Ramos (cell line): ENCODE measurements at regions not wholly inside any gene's neighbourhood (a gene's known extent, or its start where the extent isn't known, plus 50 kb on each side); places are given as distances from the start of the nearest gene placed in this dataset.
"Not testable (repeated sequence)": the region's sequence is repeated elsewhere in the genome, so short reads cannot be mapped to it uniquely, and the experiment has no call there.

ENCODE experiments used
- in situ Hi-C: fragments of 300-500 bp; cut with MboI; formaldehyde crosslinking; loops from one replicate; pipeline ENCODE4 v1.14.3; 2022; ENCODE audit warnings: low sequenced_read_pairs; ENCODE audit not compliant: unreplicated experiment

- in situ Hi-C loops, result no loop called here
Observed at GRCh38 chr5:89710006-89710405, 699.5 kb downstream of the CETN3 start.

GRCh38 chr5:89707891-89708290 lies 701.7 kb downstream of the CETN3 start:
- in situ Hi-C loops, result no loop called here

GRCh38 chr5:89706731-89707130 lies 702.8 kb downstream of the CETN3 start:
- in situ Hi-C loops, result no loop called here

GRCh38 chr5:89703817-89704216 lies 705.7 kb downstream of the CETN3 start:
- in situ Hi-C loops, result no loop called here

GRCh38 chr5:89698028-89698427 lies 711.5 kb downstream of the CETN3 start:
- in situ Hi-C loops, result no loop called here

- in situ Hi-C loops, result no loop called here
Observed at GRCh38 chr5:89697581-89697980, 712.0 kb downstream of the CETN3 start.

- in situ Hi-C loops, result no loop called here
Observed at GRCh38 chr5:89695371-89695770, 714.2 kb downstream of the CETN3 start.

- in situ Hi-C loops, result no loop called here
Observed at GRCh38 chr5:89694026-89694550, 715.5 kb downstream of the CETN3 start.

- in situ Hi-C loops, result no loop called here
Observed at GRCh38 chr5:89690331-89690730, 719.2 kb downstream of the CETN3 start.

- in situ Hi-C loops, result no loop called here
Observed at GRCh38 chr5:89686081-89686765, 723.3 kb downstream of the CETN3 start.

- in situ Hi-C loops, result no loop called here
Observed at GRCh38 chr5:89676634-89677033, 732.9 kb downstream of the CETN3 start.

- in situ Hi-C loops, result no loop called here
Observed at GRCh38 chr5:89673019-89673418, 736.5 kb downstream of the CETN3 start.

- in situ Hi-C loops, result no loop called here
Observed at GRCh38 chr5:89668821-89669220, 740.7 kb downstream of the CETN3 start.

GRCh38 chr5:89662499-89662898 lies 747.1 kb downstream of the CETN3 start:
- in situ Hi-C loops, result no loop called here

- in situ Hi-C loops, result no loop called here
Observed at GRCh38 chr5:89638871-89639270, 755.9 kb upstream of the MEF2C start.

- in situ Hi-C loops, result not testable (repeated sequence)
Observed at GRCh38 chr5:89634176-89634575, 751.2 kb upstream of the MEF2C start.

- in situ Hi-C loops, result not testable (repeated sequence)
Observed at GRCh38 chr5:89630064-89630463, 747.1 kb upstream of the MEF2C start.

GRCh38 chr5:89628876-89629635 lies 746.1 kb upstream of the MEF2C start:
- in situ Hi-C loops, result no loop called here

- in situ Hi-C loops, result no loop called here
Observed at GRCh38 chr5:89615839-89616518, 733.0 kb upstream of the MEF2C start.

GRCh38 chr5:89613222-89613956 lies 730.4 kb upstream of the MEF2C start:
- in situ Hi-C loops, result no loop called here
